Stimulated activated CD8-positive, alpha-beta memory T cell treated with anti-CD3 and anti-CD28 coated beads, Interleukin-4, amount 100 ng/mL, for 24 hours (primary cell): ENCODE measurements at regions not wholly inside any gene's neighbourhood (a gene's known extent, or its start where the extent isn't known, plus 50 kb on each side); places are given as distances from the start of the nearest gene placed in this dataset.

Experiments
- DNase-seq: peaks from one replicate; pipeline ENCODE4 v3.0.0-alpha.2; 2020; ENCODE audit warnings: low read depth

- no peak for DNase-seq
These were observed 303.9 kb downstream of the FOXO1 start for GRCh38 chr13:40362502-40362901.

DNA sequence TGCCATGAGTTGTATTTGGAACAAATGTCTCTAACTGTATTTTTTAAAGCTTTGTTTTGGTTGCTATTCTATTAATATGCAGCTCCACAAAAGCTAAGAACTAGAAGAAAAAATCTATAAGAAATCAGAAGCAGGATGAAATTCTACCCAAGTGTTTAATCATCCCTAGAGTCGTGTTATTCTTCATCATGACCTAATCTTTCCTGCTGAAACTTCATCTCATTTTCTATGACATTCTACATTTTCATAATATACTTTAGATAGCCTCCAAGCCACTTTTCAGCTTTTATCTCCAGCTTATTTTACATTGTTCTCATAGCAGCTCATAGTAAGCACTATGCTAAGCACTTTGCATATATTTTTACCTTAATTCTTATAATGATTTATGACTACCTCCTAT lies 302.8 kb downstream of the FOXO1 start:
- DNase-seq, result no peak

- DNase-seq, result no peak
These were observed 300.3 kb downstream of the FOXO1 start for GRCh38 chr13:40366119-40366518.

DNA sequence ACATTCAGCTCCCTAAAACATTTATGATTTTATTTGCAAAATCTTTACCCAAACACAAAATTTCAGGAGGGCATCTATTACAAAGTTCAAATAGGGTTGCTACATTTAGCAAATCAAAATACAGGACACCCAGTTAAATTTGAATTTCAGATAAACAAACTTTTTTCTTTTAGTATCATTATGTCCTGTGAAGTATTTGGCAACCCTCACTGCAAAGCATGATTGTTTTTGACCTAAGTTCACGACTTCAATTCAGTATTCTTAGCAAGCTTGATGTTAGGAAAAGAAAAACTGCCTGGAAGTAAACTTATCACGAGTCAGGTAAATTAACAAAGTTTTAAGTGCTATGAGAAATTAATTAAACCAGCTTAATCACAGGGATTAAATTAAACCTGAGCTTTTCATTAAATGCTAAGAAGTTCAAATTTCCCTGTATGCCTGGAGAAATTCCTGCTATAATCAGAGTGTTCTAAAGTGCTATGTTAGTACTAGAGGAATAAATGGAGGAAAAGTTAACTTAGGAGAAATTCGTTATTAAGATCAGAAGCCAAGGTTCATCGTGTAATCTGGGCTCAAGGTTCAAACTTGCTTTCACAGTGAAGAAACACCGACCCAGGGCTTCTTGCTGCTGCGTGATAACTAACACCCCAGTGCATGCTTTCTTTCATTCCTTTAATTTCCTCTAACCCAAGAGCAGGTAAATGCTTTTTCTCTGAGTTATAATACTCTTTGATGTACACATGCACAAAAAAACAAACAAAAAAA lies 298.1 kb downstream of the FOXO1 start:
- DNase-seq, result no peak

DNA sequence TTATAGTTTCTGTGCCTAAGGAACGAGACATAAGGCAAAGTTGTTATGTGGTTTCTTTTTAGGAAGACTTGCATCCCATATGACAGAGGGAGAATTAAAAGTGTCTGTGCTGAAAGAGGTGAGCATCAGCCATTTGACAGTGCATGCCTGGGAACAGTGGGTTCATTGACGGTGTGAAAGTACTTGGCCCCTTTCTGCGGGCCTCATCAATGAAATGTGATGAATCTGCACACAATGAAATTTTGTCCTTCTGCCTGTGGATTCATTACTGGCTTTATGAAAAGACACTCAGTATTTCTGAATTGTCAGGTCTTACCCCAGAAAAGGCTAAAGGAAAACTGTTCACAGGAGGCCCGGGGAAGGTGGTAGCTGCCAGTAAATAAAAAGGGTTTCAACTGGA lies 295.8 kb downstream of the FOXO1 start:
- DNase-seq, result no peak

DNA sequence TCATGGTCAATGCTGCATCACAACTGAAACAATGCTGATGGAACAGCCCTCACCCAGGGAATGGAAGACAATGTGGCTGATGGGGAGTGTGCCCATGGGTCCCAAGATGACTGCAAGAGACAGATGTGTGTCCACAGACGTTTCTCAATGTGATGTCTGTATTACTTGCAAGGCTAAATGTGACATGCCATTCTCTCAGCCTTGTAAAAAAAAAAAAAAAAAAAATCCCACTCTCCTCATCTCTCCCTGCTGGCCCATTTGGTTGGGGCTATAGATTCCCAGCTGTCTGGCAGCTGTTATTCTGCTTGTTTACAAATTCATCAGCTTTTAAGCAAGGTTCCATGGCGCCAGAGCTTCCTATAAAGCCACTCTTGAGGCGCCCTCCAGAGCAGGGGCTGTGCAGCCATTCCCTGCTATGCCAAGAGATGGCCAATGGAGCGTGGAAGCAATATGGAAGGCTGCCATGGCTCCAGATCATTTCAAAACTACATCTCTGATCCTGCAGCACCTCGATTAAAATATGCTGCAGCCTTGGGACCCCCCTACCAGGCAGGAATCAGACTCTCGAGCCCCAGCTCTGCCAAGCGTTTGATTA lies 294.8 kb downstream of the FOXO1 start:
- no peak for DNase-seq

DNA sequence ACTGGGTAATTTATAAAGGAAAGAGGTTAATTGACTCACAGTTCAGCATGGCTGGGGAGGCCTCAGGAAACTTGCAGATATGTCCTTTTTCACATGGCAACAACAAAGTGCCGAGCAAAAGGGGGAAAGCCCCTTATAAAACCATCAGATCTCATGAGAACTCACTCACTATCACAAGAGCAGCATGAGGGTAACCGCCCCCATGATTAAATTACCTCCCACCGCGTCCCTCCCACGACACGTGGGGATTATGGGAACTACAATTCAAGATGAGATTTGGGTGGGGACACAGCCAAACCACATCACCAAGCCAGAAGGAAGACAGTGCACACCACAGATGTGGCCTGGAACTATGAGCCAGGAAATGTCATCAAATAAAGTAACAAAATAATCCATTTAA lies 292.8 kb downstream of the FOXO1 start:
- DNase-seq, result peak; percentile 33

- no peak for DNase-seq
These were observed 290.8 kb downstream of the FOXO1 start for GRCh38 chr13:40375489-40376171.

DNA sequence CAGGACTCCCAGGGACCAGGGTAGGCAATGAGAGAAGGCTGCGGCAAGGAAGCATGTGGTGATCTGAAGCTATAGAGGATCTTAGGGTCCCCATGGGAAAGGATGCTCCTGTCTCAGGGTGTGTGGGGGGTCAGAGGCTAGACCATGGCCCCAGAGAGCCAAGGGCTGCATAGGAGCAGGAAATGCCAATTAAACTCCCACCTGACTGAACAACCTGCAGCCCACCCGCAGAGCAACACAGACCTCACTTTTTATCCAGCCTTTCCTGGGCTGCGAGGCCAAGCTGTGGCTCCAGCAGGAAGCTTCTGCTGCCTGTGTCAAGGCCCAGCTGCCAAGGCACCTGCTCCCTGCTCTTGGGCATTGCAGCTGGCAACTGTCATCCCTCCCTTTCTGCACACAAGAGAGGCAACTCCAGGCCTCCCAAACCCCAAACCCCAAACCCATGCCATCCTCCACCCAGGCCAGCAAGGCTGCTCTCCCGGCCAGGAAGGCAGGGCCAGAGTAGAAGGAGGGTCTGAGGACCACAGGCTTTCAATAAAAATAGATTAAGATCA lies 290.1 kb downstream of the FOXO1 start:
- DNase-seq, result no peak

DNA sequence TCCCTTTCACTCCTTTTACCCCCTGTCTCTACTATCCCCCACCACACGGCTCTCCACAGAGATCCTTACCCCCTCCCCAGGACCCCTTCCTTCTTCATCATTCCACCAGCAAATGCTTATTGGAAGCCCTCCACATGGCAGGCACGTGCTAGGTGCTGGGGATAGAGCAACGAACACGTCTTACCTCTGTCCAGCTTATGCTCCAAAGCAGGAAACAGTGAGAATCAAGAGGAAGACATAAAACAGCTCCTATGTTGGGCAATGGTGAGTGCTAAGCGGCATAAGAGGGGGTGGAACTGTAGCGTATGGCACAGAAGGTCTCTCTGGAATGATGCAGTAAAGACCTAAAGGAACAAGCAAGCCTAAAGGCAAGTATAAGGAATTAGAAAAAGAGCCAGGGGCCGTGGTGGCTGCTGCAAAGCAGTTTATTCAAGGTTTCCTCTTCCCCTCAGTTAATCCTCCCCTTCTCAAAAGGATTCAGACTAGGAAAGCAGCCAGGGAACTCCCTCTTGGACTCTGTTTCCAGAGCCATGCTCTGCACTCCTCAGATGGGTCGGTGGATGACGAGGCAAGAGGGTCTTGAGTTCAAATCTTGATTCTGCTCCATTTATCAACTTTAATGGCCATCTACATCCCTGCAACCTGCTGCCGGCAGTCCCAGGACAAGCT lies 289.4 kb downstream of the FOXO1 start:
- no peak for DNase-seq

GRCh38 chr13:40377783-40378182 lies 288.7 kb downstream of the FOXO1 start:
- DNase-seq, result peak; percentile 24

- DNase-seq, result no peak
These were observed 287.2 kb downstream of the FOXO1 start for GRCh38 chr13:40379196-40379595.

GRCh38 chr13:40379794-40380578 lies 286.5 kb downstream of the FOXO1 start:
- DNase-seq, result no peak

GRCh38 chr13:40381935-40382764 lies 284.3 kb downstream of the FOXO1 start:
- no peak for DNase-seq

- no peak for DNase-seq
These were observed 283.3 kb downstream of the FOXO1 start for GRCh38 chr13:40383132-40383531.

GRCh38 chr13:40383885-40384284 lies 282.6 kb downstream of the FOXO1 start:
- DNase-seq, result no peak

- no peak for DNase-seq
These were observed 281.2 kb downstream of the FOXO1 start for GRCh38 chr13:40384976-40385857.

DNA sequence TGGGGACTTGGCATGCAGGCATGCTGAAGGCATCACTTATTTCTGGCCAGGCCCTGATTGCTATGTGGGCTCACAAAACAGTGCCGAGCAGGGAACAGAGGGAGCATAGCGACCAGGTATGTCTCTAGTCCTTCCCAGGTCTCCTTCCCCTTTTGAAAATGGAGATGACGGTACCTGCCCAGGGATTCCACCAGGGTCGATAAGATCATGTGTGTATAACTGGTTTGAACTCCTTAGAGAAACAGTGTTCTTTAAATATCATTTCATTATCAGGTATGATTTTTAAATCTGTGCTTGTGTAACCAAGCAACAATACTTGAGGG lies 280.6 kb downstream of the FOXO1 start:
- DNase-seq, result no peak

DNA sequence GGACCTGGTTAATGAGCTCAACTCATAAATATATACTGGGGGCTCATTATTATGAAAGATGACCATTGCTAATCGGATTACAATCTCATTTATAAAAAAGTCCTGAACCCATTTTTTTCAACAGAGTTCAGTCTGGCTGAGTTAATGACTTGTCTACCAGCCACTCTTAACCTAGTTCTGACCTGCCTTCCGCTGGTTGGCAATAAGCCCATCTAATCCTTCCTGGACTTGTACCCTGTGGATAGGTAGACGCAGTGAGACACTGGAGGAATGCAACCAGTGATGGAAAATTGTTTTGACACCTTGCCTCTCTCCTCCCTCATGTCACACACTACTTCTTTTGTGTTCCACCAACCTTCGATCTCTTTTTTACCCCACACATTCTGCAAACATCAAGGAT lies 279.9 kb downstream of the FOXO1 start:
- DNase-seq, result no peak

DNA sequence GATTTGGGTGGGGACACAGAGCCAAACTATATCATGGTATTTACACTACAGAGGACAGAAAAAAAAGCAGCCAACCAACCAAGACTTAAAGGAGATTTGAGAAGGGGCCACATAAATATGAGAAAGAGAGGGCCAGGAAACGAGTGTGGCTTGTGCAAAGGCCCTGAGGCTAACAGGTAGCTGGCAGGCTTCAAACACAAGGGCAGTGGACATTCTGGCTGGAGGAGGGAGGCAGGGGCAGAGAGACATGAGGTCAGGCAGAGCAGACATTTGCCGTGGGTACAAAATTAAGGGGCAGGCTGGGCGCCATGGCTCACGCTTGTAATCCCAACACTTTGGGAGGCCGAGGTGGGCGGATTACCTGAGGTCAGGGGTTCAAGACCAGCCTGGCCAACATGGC lies 278.7 kb downstream of the FOXO1 start:
- DNase-seq, result no peak
